COR-L47 (cell line): ENCODE measurements at regions not wholly inside any gene's neighbourhood (a gene's known extent, or its start where the extent isn't known, plus 50 kb on each side); places are given as distances from the start of the nearest gene placed in this dataset.
A peak's percentile ranks its signal among the peaks of the same experiment; 100 is the strongest.

Source experiments
- DNase-seq: peaks from one replicate; lab custom pipeline; 2025; lab: John Stamatoyannopoulos, UW

GRCh38 chr3:189500798-189501495, 130.2 kb upstream of the TP63 start:
- DNase-seq: no peak

GRCh38 chr3:189502256-189502655, 128.9 kb upstream of the TP63 start:
- no peak for DNase-seq

- DNase-seq: no peak
Observed at GRCh38 chr3:189502676-189503257, 128.4 kb upstream of the TP63 start.

DNA sequence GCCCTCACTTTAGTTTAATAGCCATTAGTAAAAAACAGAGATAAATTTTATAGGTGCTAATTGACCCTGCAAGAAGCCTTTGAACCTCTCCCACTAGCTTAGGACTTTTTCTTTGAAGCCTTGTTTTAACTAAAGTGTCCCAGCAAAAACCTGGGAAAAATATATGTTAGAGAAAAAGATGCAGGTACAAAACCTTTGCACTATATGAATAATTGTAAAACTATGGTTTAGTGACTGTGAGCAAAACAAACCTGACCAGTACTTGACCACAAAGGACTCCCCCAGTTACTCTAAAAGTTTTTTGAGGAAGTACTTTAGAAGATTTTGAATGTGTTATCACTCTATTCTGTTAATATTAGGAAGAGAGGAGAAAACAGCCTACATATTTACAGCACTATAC, 123.3 kb upstream of the TP63 start:
- no peak for DNase-seq

- DNase-seq: no peak
Observed at GRCh38 chr3:189508784-189509501, 122.2 kb upstream of the TP63 start.

DNA sequence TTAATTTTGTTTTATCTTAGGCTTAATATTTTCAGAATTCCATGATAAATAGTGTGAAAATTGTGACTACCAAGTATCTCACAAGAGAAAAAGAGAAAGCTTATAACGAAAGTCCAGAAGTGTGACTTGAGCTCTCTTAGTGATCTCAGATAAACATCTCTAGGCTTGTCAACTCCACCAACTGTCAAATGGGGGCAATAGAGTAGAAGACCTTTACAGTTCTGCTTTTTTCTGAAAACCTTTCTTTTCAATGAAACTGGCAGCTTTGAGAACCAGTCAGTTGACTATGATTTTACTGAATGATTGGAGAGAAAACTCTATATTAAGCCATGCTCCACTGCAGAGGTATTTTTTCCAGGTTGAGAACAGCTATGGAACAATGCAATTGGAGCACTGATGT, 119.2 kb upstream of the TP63 start:
- no peak for DNase-seq

DNA sequence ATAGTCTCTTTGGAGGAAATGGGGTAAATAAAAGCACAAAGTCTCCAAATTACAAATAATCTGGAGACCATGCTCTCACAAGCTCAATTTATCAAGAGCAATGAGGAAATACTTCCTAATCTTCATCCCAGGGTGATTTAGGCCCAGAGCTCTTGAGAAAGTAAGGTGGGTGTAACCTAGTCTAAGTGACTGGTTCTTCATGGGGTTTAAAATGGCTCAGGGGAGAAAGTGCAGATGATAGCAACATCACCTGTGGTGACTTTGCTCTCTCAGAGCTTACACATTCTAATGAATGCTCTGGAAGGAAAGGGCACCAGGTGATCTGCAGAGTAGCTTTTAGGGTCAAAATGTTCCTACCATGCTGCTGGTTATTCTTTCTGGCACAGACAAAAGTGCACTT, 118.4 kb upstream of the TP63 start:
- DNase-seq: no peak

GRCh38 chr3:189513281-189514117, 117.7 kb upstream of the TP63 start:
- DNase-seq: peak; percentile 24

DNA sequence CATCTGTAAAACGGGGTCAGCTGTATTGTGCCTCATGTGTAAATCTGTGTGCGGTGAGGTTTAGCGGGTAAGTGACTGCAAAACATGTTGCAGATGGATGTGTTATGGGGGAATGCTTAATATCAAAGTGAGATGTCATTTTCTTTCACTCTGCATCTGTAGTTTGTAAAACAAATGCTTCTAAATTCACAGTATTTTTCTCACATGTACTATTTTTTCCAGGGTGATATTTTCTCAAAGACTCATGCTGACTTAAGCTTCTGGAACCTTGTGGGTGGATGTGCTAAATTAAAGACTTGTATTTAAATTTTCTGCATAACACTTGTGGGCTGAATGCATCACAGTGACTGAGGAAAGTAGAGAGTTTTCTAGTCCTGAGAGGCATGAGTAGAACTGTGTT, 115.2 kb upstream of the TP63 start:
- no peak for DNase-seq

DNA sequence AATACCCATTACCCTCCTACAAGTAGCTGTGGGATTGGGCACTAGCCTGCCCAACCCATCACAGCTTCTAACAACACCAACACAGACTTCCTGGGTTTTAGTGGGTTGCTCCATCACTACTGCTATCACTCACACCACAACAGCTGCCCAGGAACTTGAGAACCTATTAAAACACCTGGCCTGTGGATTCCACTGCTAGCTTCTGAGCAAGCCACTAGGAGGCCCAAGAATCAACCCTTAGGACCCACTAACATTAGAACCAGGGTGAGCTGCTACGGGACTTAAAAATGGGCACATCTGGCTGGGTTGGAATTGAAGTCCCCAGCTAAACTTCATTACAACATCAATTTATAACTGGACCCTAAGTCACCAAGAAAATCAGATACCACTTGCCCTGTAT, 113.2 kb upstream of the TP63 start:
- DNase-seq: no peak

- DNase-seq: no peak
Observed at GRCh38 chr3:189519458-189519857, 111.7 kb upstream of the TP63 start.

DNA sequence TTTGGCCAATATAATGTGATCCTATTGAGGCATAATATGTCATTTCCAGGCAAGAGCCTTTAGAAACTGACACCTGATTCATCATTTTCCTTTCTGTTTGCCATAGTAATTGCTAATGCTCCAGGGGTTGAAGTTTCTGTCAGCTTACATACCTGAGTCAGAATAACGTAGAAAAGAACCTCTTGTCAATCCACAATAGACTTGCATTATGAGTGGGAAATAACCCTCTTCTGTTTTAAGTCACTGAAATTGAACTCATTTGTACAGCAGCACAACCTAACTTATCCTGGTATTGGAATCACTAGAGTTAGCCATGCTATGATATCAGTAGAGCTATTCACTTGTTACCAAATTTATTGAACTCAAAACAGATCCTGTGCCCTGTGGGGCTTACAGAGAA, 101.7 kb upstream of the TP63 start:
- no peak for DNase-seq

DNA sequence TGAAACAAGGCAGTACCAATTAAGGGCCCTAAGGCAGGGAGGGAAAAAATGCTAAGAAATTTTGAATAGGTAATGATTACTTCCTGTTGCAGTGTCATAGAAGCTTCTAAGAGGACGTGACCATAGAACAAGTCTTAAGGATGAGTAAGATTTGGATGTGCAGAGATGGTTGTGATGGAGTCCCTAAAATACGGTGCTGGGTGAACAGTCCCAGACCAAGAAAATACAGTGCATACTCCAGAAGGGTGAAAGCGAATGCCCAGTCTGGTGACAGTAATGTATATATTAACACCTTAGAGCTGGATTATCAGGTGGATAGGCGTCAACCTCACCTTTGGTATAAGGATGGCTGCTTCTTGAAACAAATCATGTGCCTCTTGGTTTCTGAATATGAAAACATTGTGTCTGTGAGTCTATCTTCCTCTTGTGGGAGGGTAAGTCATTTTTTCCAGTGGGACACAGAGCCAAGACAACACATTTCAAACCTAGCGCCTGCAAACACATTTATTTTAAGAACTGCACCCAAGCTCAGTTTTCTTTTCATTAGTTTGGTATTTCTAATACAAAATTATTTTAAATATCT, 101.2 kb upstream of the TP63 start:
- DNase-seq: no peak

DNA sequence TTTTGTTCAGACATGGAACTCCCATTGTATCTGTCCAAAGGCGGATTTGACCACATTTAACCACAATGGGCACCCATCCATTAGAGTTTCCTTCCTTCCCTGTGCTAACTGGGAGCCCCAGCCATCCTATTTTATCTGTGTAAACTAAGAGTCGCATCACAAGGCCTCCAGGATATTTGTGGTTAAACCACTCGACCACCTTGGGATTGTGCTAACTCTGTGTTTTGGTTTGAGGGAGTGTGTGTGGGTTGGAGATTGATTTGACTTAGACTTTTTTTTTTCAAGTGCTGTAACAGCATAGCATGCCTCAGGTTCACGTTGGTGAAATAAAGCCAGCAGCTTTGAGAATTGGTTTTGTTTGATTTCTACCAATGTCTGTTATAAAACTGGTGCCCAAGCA, 100.4 kb upstream of the TP63 start:
- no peak for DNase-seq

GRCh38 chr3:189531271-189531670, 99.9 kb upstream of the TP63 start:
- no peak for DNase-seq

DNA sequence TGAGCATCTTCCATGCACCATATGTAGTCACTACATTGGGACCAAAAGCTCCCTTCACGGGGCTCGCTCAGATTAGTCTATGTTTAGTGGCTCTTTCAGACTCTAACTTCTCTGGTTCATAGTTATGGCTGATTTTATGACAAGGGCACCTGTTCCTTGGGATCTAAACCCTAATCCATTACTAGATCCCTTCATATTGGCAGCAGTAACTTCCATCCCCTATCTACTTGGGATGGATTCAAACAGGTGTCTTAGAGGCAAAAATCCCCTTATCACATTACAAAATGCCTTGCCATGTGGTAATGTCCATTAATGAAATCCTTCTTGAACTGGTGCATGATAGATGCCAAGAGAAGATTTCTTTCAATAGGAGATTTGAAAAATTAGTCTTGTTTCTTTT, 96.7 kb upstream of the TP63 start:
- DNase-seq: no peak

- DNase-seq: no peak
Observed at GRCh38 chr3:189537135-189537534, 94.1 kb upstream of the TP63 start.

GRCh38 chr3:189547448-189547847, 83.7 kb upstream of the TP63 start:
- DNase-seq: no peak

DNA sequence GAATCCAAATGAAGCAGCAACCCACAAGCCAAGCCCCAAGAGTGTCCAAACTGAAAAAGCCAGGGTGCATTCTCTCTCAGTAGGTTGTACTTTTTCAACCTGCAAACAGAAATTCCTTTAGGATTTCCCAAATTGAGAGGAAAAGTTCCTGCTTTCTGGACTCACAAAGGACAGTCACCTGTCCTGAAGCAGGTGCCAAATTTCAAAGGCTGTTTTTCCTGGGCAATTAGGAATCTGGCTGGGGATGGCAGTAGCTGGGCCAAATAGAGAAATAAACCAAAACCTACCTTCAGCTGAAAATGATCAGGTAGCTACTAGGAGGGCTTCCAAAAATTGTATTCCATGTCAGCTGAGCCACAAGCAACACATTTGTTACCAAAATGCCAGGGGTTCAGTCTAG, 83.1 kb upstream of the TP63 start:
- no peak for DNase-seq

- no peak for DNase-seq
Observed at GRCh38 chr3:189551007-189551406, 80.2 kb upstream of the TP63 start.

DNA sequence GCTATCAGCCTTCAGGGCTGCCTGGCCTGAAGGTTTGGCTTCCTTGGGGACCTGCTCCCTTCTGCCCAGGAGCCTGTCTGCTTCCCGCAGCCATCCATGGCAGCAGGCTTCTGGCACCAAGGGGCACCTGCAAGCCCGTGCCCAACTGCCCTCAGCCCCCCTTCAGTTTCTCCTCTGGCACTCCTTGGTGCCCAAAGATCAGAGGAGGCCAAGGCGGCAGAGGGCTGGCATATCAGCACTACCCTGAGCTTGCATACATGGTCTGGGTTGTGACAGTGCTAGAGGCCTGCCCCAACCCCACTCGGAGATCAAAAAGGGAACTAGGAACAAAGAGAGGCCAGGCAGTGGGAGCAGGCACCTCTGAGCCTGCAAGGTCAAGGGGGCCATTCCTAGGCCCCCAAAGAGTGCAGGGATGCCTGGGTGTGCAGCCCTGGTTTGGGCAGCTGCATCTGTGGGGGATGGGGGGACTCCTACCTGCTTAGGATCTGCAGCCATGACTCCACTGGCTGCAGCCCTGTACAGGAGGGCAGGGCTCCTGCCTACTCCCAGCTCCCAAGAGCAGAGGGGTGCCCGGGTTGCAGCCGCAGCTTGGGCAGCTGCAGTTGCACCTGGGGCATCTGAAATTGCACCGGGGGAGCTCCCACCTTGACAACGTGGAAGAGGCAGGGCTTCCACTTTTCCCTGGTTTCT, 76.2 kb upstream of the TP63 start:
- no peak for DNase-seq

DNA sequence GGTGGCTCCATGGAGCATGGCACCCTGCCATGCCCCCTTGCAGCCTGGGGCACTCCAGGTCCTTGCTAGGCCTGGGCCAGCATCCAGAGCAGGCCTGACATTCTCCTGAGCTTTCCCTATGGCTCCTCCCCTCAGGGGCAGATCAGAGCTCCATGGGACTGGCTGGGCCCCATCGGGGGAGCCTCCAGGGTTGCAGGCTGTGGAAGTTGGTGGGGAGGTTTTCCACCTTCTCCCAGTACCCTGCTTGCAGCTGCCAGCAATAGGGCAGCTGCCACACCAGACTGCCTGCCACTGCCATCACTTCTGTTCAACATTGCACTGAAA, 75.7 kb upstream of the TP63 start:
- DNase-seq: no peak
